K562 (cell line): ENCODE measurements at regions not wholly inside any gene's neighbourhood (a gene's known extent, or its start where the extent isn't known, plus 50 kb on each side); places are given as distances from the start of the nearest gene placed in this dataset.

ENCODE experiments used
- BRCA1 ChIP-seq, 2 experiments: fragments of 450-650 bp in 1 of 2; sonication (generic) in 1 of 2; formaldehyde crosslinking in 1 of 2; IDR thresholded peaks; 2 replicates each; pipeline versions ENCODE4 v1.5.0 to v1.6.1; 2017 to 2020; ENCODE audit warnings: mild to moderate bottlenecking in 1 of 2, missing genetic modification reagents in 1 of 2
- CEBPG ChIP-seq, 3 experiments: fragments of 200-800 bp in 1 of 3; sonication (Bioruptor generic) in 1 of 3; sonication (generic) in 1 of 3; formaldehyde crosslinking in 1 of 3; IDR thresholded peaks in 2 of 3; conservative IDR thresholded peaks in 1 of 3; 2 replicates each; pipeline versions ENCODE4 v1.6.1 to v1.8.0; 2016 to 2022; ENCODE audit warnings: missing compliant biosample characterization in 2 of 3, missing genetic modification characterization in 2 of 3, mild to moderate bottlenecking in 1 of 3, missing genetic modification reagents in 1 of 3
- MTA1 ChIP-seq: fragments of 450-650 bp; IDR thresholded peaks from 2 replicates; pipeline ENCODE4 v1.6.1; 2017; ENCODE audit warnings: borderline replicate concordance
- SREBF1 ChIP-seq: fragments of 150-350 bp; IDR thresholded peaks from 2 replicates; pipeline ENCODE4 v1.6.1; 2014; ENCODE audit warnings: antibody characterized with exemption, low read depth, low read length, borderline replicate concordance
- TF ChIP-seq, protein P1 (sequence below), 3 experiments: IDR thresholded peaks in 2 of 3; conservative IDR thresholded peaks in 1 of 3; 2 replicates each; pipeline ENCODE4 v1.5.1; 2011 to 2012; ENCODE audit warnings: low read length in 3 of 3, mild to moderate bottlenecking in 3 of 3, control low read depth in 2 of 3, improper control_type of control experiment in 1 of 3, inconsistent platforms in 1 of 3, low read depth in 1 of 3, mixed read lengths in 1 of 3, moderate library complexity in 1 of 3; ENCODE audit not compliant: insufficient read depth in 2 of 3

- TF ChIP-seq CEBPG (CRISPR knock-in tag; IDR thresholded peaks at IDR 0.05) (no peak), CEBPG (tag; conservative IDR thresholded peaks at IDR 0.05 in 1 of 2, IDR thresholded peaks at IDR 0.05 in 1 of 2) (no peak), SREBF1 (no peak), BRCA1 (IDR thresholded peaks at IDR 0.05) (no peak), BRCA1 (CRISPR knock-in tag; IDR thresholded peaks at IDR 0.05) (no peak), MTA1 (no peak)
- TF ChIP-seq, protein P1, sequence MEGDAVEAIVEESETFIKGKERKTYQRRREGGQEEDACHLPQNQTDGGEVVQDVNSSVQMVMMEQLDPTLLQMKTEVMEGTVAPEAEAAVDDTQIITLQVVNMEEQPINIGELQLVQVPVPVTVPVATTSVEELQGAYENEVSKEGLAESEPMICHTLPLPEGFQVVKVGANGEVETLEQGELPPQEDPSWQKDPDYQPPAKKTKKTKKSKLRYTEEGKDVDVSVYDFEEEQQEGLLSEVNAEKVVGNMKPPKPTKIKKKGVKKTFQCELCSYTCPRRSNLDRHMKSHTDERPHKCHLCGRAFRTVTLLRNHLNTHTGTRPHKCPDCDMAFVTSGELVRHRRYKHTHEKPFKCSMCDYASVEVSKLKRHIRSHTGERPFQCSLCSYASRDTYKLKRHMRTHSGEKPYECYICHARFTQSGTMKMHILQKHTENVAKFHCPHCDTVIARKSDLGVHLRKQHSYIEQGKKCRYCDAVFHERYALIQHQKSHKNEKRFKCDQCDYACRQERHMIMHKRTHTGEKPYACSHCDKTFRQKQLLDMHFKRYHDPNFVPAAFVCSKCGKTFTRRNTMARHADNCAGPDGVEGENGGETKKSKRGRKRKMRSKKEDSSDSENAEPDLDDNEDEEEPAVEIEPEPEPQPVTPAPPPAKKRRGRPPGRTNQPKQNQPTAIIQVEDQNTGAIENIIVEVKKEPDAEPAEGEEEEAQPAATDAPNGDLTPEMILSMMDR (IDR thresholded peaks at IDR 0.05 in 2 of 3, conservative IDR thresholded peaks at IDR 0.05 in 1 of 3; ENCODE audit: insufficient read depth in 2 of 3, low read depth in 1 of 3, low read length in 3 of 3): no peak
Observed at GRCh38 chr10:120989996-120990598, 138.9 kb downstream of the WDR11 start.
